ENCODE measurements at regions not wholly inside any gene's neighbourhood (a gene's known extent, or its start where the extent isn't known, plus 50 kb on each side); places are given as distances from the start of the nearest gene placed in this dataset.

DNA sequence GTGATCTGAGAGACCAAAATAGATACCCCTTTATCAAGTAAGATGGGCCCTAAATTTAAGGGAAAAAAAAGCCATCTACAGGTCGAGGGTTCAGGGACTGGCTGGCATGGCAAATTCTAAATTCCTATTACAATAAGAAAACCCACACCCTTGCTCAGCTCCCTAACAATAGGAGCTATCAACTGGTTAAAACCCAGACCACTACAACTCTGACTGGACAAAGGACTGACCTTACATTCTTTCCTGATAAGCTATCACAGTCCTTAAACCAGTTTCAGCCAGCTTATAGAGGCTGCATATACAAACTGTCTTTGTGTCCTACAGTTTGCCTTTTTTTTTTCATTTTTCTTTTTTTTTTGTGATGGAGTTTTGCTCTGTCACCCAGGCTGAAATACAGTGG lies 803.6 kb downstream of the NR2F1-AS1 start:
- Mint-ChIP-seq H3K4me1 (no peaks in the 10 kb centered on the region), H3K36me3 (no peaks in the 10 kb centered on the region), H3K9me3 (no peaks in the 10 kb centered on the region), H3K4me3 (no peak overlapping the region), H3K27ac (no peak overlapping the region), H3K27me3 (no peaks in the 10 kb centered on the region)
- CTCF ChIA-PET, result no interaction called here
- DNase-seq, result no peak

DNA sequence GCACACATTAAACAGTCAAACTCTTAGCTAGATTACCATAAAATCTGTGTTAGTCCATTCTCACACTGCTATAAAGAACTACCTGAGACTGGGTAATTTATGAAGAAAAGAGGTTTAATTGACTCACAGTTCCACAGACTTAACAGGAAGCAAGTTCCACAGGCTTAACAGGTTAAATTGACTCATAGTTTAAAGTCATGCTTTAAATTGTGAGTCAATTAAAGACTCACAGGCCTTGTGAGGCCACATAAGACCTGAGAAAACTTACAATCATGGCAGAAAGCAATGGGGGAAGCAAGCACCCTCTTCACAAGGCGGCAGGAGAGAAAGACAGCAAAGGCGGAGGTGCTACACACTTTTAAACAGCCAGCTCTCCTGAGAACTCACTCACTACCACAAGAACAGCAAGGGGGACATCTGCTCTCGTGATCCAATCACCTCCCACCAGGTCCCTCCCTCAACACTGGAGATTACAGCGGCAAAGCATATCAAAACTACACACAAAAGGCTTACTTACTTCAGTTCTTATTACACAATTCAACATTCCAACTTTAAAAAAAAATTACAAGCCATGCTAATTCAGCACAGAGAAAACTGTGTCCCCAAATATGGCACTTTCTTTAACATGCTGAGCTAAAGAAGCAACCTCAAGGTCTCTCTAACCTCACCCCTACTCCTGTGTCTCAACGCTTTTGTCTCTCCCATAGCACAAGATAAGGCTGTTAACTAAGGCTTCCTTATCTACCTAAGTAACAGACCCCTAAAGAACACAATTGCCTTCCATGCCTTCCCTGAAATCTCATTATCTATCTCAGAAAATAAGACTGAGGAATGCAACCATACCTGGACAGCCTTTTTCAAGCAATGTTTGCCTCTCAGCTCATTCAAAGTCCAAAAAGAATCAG lies 805.1 kb downstream of the NR2F1-AS1 start:
- Mint-ChIP-seq H3K9me3 (no peaks in the 10 kb centered on the region), H3K4me1 (no peaks in the 10 kb centered on the region), H3K36me3 (no peaks in the 10 kb centered on the region), H3K27ac (no peak overlapping the region), H3K4me3 (no peak overlapping the region), H3K27me3 (no peaks in the 10 kb centered on the region)
- CTCF ChIA-PET, result no interaction called here
- no peak for DNase-seq

DNA sequence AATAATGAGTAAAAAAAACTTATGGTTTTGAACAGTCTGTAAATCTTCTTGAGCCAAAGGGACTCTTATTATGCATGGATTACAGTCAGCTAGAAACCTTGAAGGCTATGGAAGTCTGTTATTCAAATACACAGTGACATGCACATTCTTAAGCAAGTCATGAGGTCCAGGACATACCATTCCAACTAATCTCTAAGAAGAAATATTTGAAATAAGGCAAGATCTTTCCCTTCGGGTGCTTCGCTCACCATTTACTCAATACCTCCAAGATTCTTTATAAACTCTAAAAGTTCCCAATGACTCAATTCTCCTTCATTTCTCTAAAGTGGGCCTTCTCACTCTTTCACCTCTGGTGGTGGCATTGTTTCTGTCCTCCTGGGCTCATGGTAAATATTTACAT lies 811.0 kb downstream of the NR2F1-AS1 start:
- Mint-ChIP-seq H3K4me3 (no peak overlapping the region), H3K27me3 (no peaks in the 10 kb centered on the region), H3K27ac (no peak overlapping the region), H3K36me3 (no peaks in the 10 kb centered on the region), H3K9me3 (peaks cover 2% of the 10 kb centered on the region), H3K4me1 (no peaks in the 10 kb centered on the region)
- CTCF ChIA-PET, result no interaction called here
- DNase-seq, result no peak

DNA sequence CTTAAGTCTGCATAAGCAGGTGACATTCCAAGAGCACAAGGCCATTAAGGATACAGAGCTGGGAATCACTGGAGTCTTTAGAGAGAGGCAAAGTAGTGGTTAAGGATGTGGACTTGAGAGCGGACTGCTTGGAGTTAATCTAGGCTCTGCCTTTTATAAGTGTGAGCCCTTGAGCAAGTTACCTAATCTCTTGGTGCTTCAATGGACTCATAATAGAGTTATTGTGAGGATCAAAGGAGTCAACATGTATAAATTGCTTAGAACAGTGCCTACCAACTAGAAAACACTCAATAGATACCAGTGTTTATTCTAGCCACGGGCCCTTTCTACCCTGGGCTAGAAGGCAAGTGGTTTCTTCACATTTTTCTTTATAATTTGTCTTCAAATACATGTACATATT lies 819.4 kb downstream of the NR2F1-AS1 start:
- no peaks in the 10 kb centered on the region for H3K27me3 Mint-ChIP-seq
- no peak overlapping the region for H3K4me3 Mint-ChIP-seq
- no peaks in the 10 kb centered on the region for H3K4me1 Mint-ChIP-seq
- CTCF ChIA-PET, result no interaction called here
- no peak for DNase-seq
- no peaks in the 10 kb centered on the region for H3K36me3 Mint-ChIP-seq
- no peaks in the 10 kb centered on the region for H3K9me3 Mint-ChIP-seq
- no peak overlapping the region for H3K27ac Mint-ChIP-seq

DNA sequence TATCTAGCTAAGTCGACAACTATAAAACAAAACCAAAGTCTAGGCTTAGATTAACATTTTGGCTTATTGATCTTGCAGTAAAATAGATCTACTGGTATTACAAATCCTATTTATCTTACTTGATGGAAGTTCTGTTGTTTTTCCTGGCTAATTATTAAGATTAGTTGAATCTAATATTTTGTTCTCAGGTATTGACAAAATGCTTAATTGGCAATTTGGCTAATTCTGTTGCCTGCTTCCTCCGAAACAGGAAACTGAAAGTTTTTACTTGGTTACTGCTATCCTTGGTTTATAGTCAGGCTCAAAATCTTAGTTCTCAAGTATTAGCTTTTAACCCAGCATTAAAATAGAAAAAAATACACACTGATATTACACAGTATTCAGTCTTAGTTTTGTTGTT lies 820.5 kb downstream of the NR2F1-AS1 start:
- CTCF ChIA-PET, result no interaction called here
- Mint-ChIP-seq H3K27me3 (no peaks in the 10 kb centered on the region), H3K4me3 (no peak overlapping the region), H3K9me3 (no peaks in the 10 kb centered on the region), H3K4me1 (no peaks in the 10 kb centered on the region), H3K36me3 (no peaks in the 10 kb centered on the region), H3K27ac (no peak overlapping the region)
- no peak for DNase-seq

DNA sequence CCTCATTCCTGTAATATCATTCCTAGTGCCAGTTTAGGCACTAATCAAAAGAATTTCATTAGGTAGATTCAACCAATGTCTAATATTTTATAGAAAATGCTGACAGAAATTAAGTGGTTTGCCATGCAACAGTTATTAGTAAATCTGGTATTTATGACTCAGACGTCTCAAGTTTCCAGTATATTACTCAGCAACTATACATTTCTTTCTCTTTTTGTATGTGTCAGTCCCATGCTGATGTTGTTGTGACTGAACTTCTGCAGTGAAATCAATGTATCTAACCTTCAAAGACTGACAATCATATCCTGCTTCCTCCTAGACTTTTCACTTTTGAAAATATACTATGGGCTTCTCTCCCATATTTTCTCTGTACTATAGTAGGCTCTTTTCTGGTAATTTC lies 822.5 kb downstream of the NR2F1-AS1 start:
- CTCF ChIA-PET, result no interaction called here
- Mint-ChIP-seq H3K9me3 (peaks cover 2% of the 10 kb centered on the region), H3K27ac (no peak overlapping the region), H3K27me3 (no peaks in the 10 kb centered on the region), H3K36me3 (no peaks in the 10 kb centered on the region), H3K4me1 (no peaks in the 10 kb centered on the region), H3K4me3 (no peak overlapping the region)
- no peak for DNase-seq

DNA sequence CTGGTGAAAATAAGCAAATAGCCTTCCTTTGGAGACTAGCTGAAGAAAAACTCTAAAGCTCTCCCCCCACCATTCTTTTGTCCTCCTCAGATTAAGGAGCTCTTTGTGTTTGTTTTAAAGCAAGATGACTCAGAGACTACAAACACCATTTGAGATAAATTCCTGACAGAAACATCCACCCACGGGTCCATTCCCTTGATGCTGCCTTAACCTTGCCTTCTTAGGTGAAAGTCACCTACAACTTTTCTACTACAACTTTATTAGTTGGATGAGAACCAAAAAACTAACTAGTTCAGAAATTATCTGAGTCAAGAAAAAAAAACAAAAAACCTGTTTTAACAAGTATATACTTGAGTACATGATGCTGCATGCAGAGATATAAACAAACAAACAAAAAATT lies 831.1 kb downstream of the NR2F1-AS1 start:
- CTCF ChIA-PET, result no interaction called here
- Mint-ChIP-seq H3K36me3 (no peaks in the 10 kb centered on the region), H3K9me3 (peaks cover 4% of the 10 kb centered on the region), H3K27ac (no peak overlapping the region), H3K27me3 (no peaks in the 10 kb centered on the region), H3K4me3 (no peak overlapping the region), H3K4me1 (no peaks in the 10 kb centered on the region)
- DNase-seq, result no peak

DNA sequence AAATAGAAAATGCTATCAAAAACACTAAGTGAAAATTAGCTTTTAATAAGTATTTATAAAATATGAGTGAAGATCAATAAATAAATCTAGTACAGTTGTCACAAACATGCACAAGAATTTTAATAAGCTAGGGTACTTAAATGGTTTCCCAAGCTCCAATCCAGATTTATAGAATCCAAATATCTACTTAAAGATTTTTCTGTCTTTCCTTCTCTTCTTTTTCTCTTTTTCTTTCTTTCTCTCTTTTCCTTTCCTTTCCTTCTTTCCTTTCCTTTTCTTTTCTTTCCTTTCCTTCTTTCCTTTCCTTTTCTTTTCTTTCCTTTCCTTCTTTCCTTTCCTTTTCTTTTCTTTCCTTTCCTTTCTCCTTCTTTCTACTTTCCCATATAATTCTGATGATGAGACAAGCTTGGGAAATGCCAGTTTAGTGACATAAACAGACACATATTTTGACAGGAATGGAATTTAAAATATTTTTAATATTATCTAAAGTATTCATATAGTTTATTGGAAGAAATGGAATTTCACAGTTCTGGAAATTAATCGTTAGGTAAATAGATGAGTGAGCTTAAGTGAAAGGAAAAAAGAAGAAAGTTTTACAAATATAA lies 832.8 kb downstream of the NR2F1-AS1 start:
- CTCF ChIA-PET, result no interaction called here
- Mint-ChIP-seq H3K27me3 (no peaks in the 10 kb centered on the region), H3K36me3 (no peaks in the 10 kb centered on the region), H3K27ac (no peak overlapping the region), H3K4me1 (no peaks in the 10 kb centered on the region), H3K9me3 (peaks cover 1% of the 10 kb centered on the region), H3K4me3 (no peak overlapping the region)
- DNase-seq, result no peak

DNA sequence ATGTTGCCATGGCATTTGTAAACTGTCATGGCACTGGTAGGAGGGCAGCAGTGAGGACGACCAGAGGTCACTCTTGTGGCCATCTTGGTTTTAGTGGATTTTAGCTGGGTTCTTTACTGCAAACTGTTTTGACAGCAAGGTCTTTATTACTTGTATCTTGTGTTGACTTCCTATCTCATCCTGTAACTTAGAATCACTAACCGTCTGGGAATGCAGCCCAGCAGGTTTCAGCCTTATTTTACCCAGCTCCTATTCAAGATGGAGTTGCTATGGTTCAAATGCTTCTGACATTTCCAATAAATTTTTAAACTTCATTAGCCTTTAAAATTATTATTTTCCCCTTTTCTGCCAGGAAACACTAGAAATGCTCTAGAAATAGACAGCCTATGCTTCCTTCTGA lies 839.1 kb downstream of the NR2F1-AS1 start:
- no peak for DNase-seq
- H3K4me1 Mint-ChIP-seq, result no peaks in the 10 kb centered on the region
- no peaks in the 10 kb centered on the region for H3K27me3 Mint-ChIP-seq
- CTCF ChIA-PET, result no interaction called here
- no peaks in the 10 kb centered on the region for H3K9me3 Mint-ChIP-seq
- H3K36me3 Mint-ChIP-seq, result no peaks in the 10 kb centered on the region
- no peak overlapping the region for H3K4me3 Mint-ChIP-seq
- no peak overlapping the region for H3K27ac Mint-ChIP-seq

DNA sequence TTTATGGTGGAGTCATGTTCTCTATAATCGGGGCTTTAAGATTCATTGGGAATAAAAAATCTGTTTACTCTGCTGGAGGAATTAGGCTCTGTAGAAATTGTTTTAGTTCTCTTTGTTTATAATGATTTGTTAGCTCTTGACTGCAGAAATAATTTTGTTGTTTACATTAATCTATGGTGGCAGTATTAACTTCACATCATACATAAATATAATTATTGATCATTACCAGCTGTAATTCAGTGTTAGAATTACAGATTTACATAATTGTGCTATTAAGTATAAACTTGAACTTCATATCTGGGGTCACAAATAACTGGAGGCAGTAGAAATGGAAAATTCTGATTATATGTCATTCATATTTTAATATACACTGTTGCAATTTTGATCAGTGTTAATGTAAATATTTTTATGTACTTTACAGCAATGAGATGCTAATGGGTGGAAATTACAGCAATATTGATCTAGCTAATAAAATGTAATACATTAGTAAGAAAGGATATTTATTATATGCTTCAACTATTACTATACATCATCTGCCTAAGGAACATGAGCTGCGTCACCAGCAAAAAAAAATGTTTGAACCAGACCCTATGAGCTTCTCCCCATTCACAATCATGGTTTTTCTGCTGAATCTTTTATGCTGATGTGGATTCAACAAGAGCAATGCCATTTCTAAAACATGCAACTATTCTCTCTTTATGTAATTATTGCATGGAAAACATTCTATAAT lies 846.6 kb downstream of the NR2F1-AS1 start:
- Mint-ChIP-seq H3K27me3 (no peaks in the 10 kb centered on the region), H3K27ac (no peak overlapping the region), H3K9me3 (no peaks in the 10 kb centered on the region), H3K4me3 (no peak overlapping the region), H3K4me1 (no peaks in the 10 kb centered on the region), H3K36me3 (no peaks in the 10 kb centered on the region)
- no peak for DNase-seq
- CTCF ChIA-PET, result no interaction called here

DNA sequence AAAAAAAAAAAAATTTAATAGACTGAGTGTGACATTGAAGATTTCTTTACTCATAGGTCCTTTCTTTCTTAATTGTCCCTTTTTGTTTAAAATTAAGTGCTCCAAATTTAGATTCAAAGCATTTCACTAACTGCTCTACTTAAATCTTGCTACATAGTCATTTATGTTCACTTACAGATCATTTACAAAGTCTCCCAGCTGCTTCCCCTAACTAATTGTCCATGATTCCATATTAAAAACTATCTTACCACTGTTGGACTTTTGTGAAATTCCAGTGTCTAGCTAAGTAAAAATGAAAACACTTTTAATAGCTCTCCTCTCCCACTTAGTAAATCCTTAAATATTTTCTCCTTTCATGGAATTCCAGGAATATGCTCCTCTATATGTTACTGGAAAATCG lies 850.5 kb downstream of the NR2F1-AS1 start:
- CTCF ChIA-PET, result interaction anchor here (0.7 kb wide), 1 partner anchor 26 kb away, joined by 3 read pairs; no protein-coding TSS in a partner anchor
- peaks cover 2% of the 10 kb centered on the region for H3K9me3 Mint-ChIP-seq
- H3K36me3 Mint-ChIP-seq, result no peaks in the 10 kb centered on the region
- DNase-seq, result no peak
- no peaks in the 10 kb centered on the region for H3K4me1 Mint-ChIP-seq
- H3K4me3 Mint-ChIP-seq, result no peak overlapping the region
- H3K27ac Mint-ChIP-seq, result no peak overlapping the region
- no peaks in the 10 kb centered on the region for H3K27me3 Mint-ChIP-seq

DNA sequence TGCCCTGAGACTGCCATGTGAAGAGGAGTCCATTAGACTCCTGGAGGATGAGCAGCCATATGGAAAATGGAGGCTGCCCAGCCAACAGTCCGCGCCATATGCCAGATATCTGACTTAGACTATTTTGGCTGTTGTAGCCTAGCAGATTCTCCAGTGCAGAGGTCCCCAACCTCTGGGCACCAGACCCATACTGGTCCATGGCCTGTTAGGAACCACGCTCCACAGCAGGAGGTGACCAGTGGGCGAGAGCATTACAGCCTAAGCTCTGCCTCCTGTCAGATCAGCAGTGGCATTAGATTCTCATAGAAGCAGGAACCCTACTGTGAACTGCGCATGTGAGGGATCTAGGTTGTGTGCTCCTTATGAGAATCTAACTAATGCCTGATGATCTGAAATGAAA lies 851.9 kb downstream of the NR2F1-AS1 start:
- no peak overlapping the region for H3K4me3 Mint-ChIP-seq
- no peak for DNase-seq
- CTCF ChIA-PET, result no interaction called here

DNA sequence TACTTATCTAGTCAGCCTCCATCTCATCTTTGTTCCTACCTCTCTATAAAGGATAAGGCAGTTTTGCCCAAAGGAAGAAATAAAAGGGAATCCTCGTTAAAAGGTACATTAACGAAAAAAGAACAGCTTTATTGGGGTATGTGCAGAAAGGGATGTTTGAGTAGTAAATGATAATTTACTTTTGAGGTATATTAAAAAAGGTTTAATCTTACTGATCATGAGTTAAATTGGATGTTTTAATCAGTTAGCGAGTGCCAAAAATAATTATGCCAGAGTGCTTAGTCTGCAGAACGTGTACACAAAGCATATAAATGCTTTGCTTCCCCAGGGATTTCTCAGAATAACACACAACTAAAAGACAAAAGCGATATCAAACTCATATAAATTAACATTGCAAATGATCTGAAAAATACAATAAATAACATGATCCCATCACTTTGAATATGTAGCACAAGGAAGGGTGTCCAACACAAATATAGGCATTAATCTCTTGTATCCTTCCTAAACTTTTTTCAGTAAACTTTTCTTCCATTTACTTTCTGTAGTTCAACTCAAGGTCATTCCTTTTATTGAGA lies 865.0 kb downstream of the NR2F1-AS1 start:
- no peak overlapping the region for H3K27ac Mint-ChIP-seq
- CTCF ChIA-PET, result no interaction called here
- H3K27me3 Mint-ChIP-seq, result no peaks in the 10 kb centered on the region
- no peaks in the 10 kb centered on the region for H3K36me3 Mint-ChIP-seq
- no peaks in the 10 kb centered on the region for H3K9me3 Mint-ChIP-seq
- DNase-seq, result no peak
- H3K4me1 Mint-ChIP-seq, result no peaks in the 10 kb centered on the region
- H3K4me3 Mint-ChIP-seq, result no peak overlapping the region

More for the DNA sequence above, 851.9 kb downstream of the NR2F1-AS1 start:
- H3K27me3 Mint-ChIP-seq, result no peaks in the 10 kb centered on the region
- no peaks in the 10 kb centered on the region for H3K4me1 Mint-ChIP-seq
- peaks cover 2% of the 10 kb centered on the region for H3K9me3 Mint-ChIP-seq
- no peak overlapping the region for H3K27ac Mint-ChIP-seq
- no peaks in the 10 kb centered on the region for H3K36me3 Mint-ChIP-seq

DNA sequence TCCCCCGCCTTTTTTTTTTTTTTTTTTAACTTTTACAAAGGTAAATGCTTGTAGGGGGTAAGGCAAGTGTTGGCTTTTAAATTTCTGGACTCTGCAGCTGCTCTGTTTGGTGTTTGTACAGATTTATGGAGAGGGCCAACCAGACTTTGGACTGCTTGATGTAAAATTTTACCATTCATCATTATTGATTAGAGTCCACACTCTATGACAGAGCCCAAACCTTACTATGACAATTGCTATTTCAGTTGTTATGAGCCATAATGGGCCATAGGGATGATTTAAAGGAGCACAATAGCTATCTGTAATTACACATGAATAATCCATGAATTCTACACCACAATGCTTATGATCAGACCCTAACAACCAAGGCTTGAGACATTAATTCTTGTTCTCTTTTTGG lies 867.2 kb downstream of the NR2F1-AS1 start:
- CTCF ChIA-PET, result interaction anchor here (0.9 kb wide), 1 partner anchor 10 kb away, joined by 3 read pairs; no protein-coding TSS in a partner anchor
- Mint-ChIP-seq H3K9me3 (no peaks in the 10 kb centered on the region), H3K4me1 (no peaks in the 10 kb centered on the region), H3K36me3 (no peaks in the 10 kb centered on the region), H3K4me3 (no peak overlapping the region), H3K27me3 (no peaks in the 10 kb centered on the region), H3K27ac (no peak overlapping the region)
- DNase-seq, result no peak
